ENCODE measurements at regions not wholly inside any gene's neighbourhood (a gene's known extent, or its start where the extent isn't known, plus 50 kb on each side); places are given as distances from the start of the nearest gene placed in this dataset.

- 73 to 75% methylated on average over 5 of the region's 5 CpGs for WGBS, 2 donors (ENCODE audit: low coverage in 1 of 2)
- Histone ChIP-seq H3K36me3 (no peaks in the 10 kb centered on the region), H3K27me3 (no peaks in the 10 kb centered on the region), H3K27ac (no peak overlapping the region), H3K9me3 (no peaks in the 10 kb centered on the region), H3K4me1 (peaks cover 0 to 13% (median 0%) of the 10 kb centered on the region in 3 donors), H3K4me3 (no peak overlapping the region)
- ATAC-seq: no peak
- TF ChIP-seq POLR2AphosphoS5 (IDR thresholded peaks at IDR 0.05) (no peak), EP300 (IDR thresholded peaks at IDR 0.05) (no peak)
Observed at GRCh38 chr21:28723646-28724045, 269.0 kb downstream of the LTN1 start.

DNA sequence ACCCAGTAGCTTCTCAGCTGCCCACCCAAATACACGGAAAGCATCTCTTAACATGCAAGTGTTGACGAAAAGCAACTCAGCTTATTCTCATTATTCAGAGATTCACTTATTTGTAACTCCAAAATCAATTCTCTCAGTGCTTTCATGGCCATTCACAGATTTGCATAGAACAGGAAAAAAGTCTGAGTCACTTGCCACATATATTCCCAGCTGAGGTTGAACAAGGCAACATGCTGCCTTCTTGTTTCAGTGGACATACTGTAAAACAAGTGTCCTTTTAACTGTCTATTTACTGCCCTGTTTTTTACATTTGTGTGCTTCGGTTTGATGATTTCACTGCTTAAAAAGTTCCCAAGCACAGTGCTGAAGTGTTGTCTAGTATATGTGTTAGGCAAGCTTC lies 273.0 kb downstream of the LTN1 start:
- H3K27me3 ChIP-seq: no peaks in the 10 kb centered on the region
- no peaks in the 10 kb centered on the region for H3K9me3 ChIP-seq
- no peak overlapping the region for H3K27ac ChIP-seq
- no peaks in the 10 kb centered on the region for H3K36me3 ChIP-seq
- no peak for ATAC-seq
- H3K4me1 ChIP-seq: peaks cover 0 to 8% (median 0%) of the 10 kb centered on the region in 3 donors
- TF ChIP-seq POLR2AphosphoS5 (IDR thresholded peaks at IDR 0.05) (no peak), POLR2A (IDR thresholded peaks at IDR 0.05) (no peak), EP300 (IDR thresholded peaks at IDR 0.05) (no peak)
- TF ChIP-seq, protein P1, sequence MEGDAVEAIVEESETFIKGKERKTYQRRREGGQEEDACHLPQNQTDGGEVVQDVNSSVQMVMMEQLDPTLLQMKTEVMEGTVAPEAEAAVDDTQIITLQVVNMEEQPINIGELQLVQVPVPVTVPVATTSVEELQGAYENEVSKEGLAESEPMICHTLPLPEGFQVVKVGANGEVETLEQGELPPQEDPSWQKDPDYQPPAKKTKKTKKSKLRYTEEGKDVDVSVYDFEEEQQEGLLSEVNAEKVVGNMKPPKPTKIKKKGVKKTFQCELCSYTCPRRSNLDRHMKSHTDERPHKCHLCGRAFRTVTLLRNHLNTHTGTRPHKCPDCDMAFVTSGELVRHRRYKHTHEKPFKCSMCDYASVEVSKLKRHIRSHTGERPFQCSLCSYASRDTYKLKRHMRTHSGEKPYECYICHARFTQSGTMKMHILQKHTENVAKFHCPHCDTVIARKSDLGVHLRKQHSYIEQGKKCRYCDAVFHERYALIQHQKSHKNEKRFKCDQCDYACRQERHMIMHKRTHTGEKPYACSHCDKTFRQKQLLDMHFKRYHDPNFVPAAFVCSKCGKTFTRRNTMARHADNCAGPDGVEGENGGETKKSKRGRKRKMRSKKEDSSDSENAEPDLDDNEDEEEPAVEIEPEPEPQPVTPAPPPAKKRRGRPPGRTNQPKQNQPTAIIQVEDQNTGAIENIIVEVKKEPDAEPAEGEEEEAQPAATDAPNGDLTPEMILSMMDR (IDR thresholded peaks at IDR 0.05): no peak
- no peak overlapping the region for H3K4me3 ChIP-seq
- 89 to 94% methylated on average over 2 to 3 of the region's 3 CpGs for WGBS, 2 donors (ENCODE audit: low coverage in 1 of 2)

DNA sequence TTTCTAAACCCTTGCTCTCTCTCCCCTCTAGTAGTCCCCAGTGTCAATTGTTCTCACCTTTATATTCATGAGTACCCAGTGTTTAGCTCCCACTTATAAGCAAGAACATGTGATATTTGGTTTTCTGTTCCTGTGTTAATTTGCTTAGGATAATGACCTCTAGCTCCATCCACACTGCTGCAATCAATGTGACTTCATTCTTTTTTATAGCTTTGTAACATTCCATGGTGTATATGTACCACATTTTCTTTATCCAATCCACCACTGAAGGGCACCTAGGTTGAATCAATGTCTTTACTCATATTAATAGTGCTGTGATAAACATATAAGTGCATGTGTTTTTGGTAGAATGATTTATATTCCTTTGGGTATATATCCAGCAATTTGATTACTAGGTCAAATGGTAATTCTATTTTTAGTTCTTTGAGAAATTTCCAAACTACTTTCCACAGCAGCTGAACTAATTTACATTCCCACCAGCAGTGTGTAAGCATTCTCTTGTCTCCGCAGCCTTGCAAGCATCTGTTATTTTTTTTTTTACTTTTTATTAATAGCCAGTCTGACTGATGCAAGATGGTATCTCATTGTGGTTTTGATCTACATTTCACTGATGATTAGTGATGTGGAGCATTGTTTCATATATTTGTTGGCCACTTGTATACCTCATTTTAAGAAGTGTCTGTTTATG lies 277.8 kb downstream of the LTN1 start:
- Histone ChIP-seq H3K4me3 (no peak overlapping the region), H3K27me3 (no peaks in the 10 kb centered on the region), H3K4me1 (peaks cover 0 to 25% (median 0%) of the 10 kb centered on the region in 3 donors), H3K27ac (no peak overlapping the region), H3K36me3 (no peaks in the 10 kb centered on the region), H3K9me3 (no peaks in the 10 kb centered on the region)
- no peak for TF ChIP-seq POLR2AphosphoS5 (IDR thresholded peaks at IDR 0.05)
- TF ChIP-seq EP300 (IDR thresholded peaks at IDR 0.05): no peak
- TF ChIP-seq, protein P1 (IDR thresholded peaks at IDR 0.05): no peak
- no peak for TF ChIP-seq POLR2A (IDR thresholded peaks at IDR 0.05)
- WGBS, 2 donors (ENCODE audit: low coverage in 1 of 2): 17 to 22% methylated on average over 1 of the region's 1 CpG
- no peak for ATAC-seq

DNA sequence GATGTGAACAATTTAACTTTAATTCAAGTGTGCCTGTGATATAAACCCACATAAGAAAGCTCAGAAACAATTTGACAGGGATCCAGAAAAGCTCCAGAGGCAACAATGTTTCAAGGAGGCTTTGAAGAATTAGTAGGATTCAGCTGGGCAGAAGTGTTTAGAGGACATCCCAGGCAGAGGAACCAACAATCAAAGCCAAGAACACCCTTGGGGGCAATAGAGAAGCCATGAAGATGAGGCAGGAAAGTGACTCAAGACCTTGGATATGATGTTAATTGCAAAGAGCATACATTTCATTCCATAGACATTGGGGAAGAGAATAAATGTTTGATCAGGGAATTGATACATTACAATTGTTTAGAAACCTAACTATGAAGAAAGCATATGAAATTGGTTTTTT lies 280.3 kb downstream of the LTN1 start:
- Histone ChIP-seq H3K9me3 (peaks cover 0 to 10% (median 0%) of the 10 kb centered on the region in 3 donors), H3K36me3 (no peaks in the 10 kb centered on the region), H3K4me3 (no peak overlapping the region), H3K27ac (no peak overlapping the region), H3K4me1 (peaks cover 0 to 25% (median 0%) of the 10 kb centered on the region in 3 donors), H3K27me3 (no peaks in the 10 kb centered on the region)
- no peak for ATAC-seq
- TF ChIP-seq, protein P1 (IDR thresholded peaks at IDR 0.05): no peak
- TF ChIP-seq EP300 (IDR thresholded peaks at IDR 0.05) (no peak), POLR2A (IDR thresholded peaks at IDR 0.05) (no peak), POLR2AphosphoS5 (IDR thresholded peaks at IDR 0.05) (no peak)

GRCh38 chr21:28705616-28706015 lies 287.1 kb downstream of the LTN1 start:
- WGBS, 2 donors (ENCODE audit: low coverage in 1 of 2): 79 to 90% methylated on average over 2 to 4 of the region's 4 CpGs
- Histone ChIP-seq H3K36me3 (no peaks in the 10 kb centered on the region), H3K4me1 (peaks cover 0 to 35% (median 0%) of the 10 kb centered on the region in 3 donors), H3K27me3 (no peaks in the 10 kb centered on the region), H3K9me3 (peaks cover 0 to 17% (median 0%) of the 10 kb centered on the region in 3 donors), H3K27ac (peak overlapping the region in 3 of 4 donors; percentile 25 to 79 (median 69)), H3K4me3 (no peak overlapping the region)
- TF ChIP-seq, protein P1 (IDR thresholded peaks at IDR 0.05): no peak
- TF ChIP-seq POLR2AphosphoS5 (IDR thresholded peaks at IDR 0.05) (no peak), POLR2A (IDR thresholded peaks at IDR 0.05) (no peak), EP300 (IDR thresholded peaks at IDR 0.05) (no peak)
- no peak for ATAC-seq
